ENCODE measurements at regions not wholly inside any gene's neighbourhood (a gene's known extent, or its start where the extent isn't known, plus 50 kb on each side); places are given as distances from the start of the nearest gene placed in this dataset.

DNA sequence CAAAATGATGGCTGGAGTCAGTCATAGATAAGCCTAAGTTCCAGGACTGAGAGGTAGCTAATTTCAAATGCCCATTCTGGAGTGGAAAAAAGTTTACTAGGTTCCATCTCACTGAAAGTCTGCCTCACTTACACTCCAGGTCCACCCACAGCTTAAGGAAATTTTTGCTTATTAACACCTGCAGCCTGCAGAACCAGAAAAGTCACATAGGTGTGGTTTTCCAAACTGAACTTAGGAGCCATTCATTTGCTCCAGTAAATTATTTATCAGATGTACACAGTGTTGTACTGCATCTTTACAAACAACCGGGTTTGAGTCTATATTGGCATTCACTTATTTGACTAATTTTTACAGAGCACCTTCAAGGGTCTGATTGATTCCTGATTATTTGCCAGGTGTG is 157.4 kb upstream of the ARID2 start:
- intact Hi-C loops (cut with micrococcal nuclease) = no loop called here
- Histone ChIP-seq H3K36me3 (no peaks in the 10 kb centered on the region), H3K9me3 (replicated peaks) (no peaks in the 10 kb centered on the region), H3K27ac (replicated peaks) (no peak overlapping the region), H3K4me1 (peaks cover 5% of the 10 kb centered on the region), H3K4me3 (no peak overlapping the region), H3K27me3 (ENCODE audit: low read depth) (no peaks in the 10 kb centered on the region)
- no peak for DNase-seq
- TF ChIP-seq, protein P1, sequence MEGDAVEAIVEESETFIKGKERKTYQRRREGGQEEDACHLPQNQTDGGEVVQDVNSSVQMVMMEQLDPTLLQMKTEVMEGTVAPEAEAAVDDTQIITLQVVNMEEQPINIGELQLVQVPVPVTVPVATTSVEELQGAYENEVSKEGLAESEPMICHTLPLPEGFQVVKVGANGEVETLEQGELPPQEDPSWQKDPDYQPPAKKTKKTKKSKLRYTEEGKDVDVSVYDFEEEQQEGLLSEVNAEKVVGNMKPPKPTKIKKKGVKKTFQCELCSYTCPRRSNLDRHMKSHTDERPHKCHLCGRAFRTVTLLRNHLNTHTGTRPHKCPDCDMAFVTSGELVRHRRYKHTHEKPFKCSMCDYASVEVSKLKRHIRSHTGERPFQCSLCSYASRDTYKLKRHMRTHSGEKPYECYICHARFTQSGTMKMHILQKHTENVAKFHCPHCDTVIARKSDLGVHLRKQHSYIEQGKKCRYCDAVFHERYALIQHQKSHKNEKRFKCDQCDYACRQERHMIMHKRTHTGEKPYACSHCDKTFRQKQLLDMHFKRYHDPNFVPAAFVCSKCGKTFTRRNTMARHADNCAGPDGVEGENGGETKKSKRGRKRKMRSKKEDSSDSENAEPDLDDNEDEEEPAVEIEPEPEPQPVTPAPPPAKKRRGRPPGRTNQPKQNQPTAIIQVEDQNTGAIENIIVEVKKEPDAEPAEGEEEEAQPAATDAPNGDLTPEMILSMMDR (IDR thresholded peaks at IDR 0.05; ENCODE audit: borderline replicate concordance) = no peak

DNA sequence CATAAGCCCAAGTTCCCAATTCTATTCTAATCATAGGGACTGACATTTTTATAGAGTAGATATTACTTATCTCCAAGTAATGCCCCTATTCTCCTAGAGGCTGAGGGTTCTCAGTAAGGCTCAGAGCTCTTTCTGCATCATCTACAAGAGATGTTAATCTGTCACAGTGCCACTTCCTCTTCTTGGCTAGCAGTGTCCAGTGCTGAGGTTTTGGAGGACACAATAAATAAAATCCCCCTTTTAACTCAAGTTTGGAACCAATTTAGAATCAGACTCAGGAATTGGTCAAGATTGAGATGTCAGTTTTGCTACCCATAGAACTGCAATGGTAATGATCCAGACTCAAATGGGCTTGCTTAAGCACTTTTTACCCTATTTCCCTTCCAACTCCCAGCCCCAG is 154.1 kb upstream of the ARID2 start:
- no peak for DNase-seq

DNA sequence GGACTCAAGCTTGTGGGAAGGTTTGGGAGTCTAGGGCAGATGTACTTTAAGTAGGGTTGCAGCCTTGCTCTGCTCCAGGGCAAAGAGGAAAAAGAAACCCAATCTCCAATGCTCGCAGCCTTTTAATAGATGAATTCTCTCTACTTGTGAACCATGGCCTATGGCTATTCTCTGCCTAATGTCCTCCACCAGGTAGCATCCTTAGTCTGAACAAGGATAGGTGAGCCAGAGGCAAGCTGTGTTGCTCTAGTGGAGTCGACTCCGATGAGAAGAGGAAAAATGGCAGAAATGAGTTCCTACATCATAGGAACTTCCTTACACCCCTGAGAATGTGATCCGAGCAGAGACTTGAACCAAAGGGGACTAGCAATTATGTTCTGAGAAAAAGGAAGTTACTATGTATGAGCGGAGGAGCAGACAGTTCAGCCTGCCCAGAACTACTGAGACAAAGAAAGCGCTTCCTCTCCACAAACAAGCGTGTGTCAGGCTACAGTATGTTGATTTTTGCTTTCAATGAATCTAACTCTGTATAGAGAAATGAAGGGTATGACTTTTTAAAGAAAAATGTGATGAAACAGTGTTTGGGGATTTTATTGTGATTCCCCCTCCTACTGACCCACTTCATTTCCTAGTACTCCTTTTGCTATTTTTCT is 153.6 kb upstream of the ARID2 start:
- no peaks in the 10 kb centered on the region for H3K9me3 ChIP-seq (replicated peaks)
- H3K27ac ChIP-seq (replicated peaks) = no peak overlapping the region
- H3K4me1 ChIP-seq = peaks cover 5% of the 10 kb centered on the region
- DNase-seq = no peak
- intact Hi-C loops (cut with micrococcal nuclease) = no loop called here
- H3K27me3 ChIP-seq (ENCODE audit: low read depth) = no peaks in the 10 kb centered on the region
- no peaks in the 10 kb centered on the region for H3K36me3 ChIP-seq
- TF ChIP-seq, protein P1 (IDR thresholded peaks at IDR 0.05; ENCODE audit: borderline replicate concordance) = no peak
- H3K4me3 ChIP-seq = no peak overlapping the region

More for the DNA sequence above, 154.1 kb upstream of the ARID2 start:
- Histone ChIP-seq H3K4me3 (no peak overlapping the region), H3K9me3 (replicated peaks) (no peaks in the 10 kb centered on the region), H3K36me3 (no peaks in the 10 kb centered on the region), H3K27me3 (ENCODE audit: low read depth) (no peaks in the 10 kb centered on the region), H3K27ac (replicated peaks) (no peak overlapping the region), H3K4me1 (peaks cover 5% of the 10 kb centered on the region)
- TF ChIP-seq, protein P1 (IDR thresholded peaks at IDR 0.05; ENCODE audit: borderline replicate concordance) = no peak
- intact Hi-C loops (cut with micrococcal nuclease) = no loop called here

DNA sequence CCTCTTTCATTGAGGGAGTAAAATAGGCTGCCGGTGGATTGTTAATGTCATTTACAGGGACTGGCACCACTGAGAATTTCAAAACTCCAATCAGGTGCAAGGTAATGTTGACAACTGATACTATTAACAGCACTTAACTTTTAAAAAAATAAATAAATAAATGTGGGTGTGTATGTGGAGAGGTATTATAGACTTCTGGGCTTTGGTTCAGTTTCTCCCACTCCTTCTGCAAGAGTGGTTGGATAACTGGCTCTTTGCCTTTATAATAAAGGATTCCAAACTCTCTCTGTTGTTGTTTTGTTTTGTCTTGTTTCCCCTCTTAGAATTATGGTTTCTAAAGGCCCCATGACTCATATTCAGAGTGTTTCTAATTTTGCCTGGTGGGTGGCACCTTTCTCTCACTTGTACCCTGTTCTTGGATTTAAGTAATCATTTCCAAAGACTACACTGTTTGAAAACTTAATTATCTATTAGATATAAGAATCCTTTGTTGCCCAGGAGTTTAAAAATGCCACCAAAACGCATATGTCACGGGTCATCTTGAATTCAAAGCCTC is 151.6 kb upstream of the ARID2 start:
- H3K36me3 ChIP-seq = no peaks in the 10 kb centered on the region
- TF ChIP-seq, protein P1 (IDR thresholded peaks at IDR 0.05; ENCODE audit: borderline replicate concordance) = no peak
- no peaks in the 10 kb centered on the region for H3K9me3 ChIP-seq (replicated peaks)
- no peak overlapping the region for H3K4me3 ChIP-seq
- no peak overlapping the region for H3K27ac ChIP-seq (replicated peaks)
- intact Hi-C loops (cut with micrococcal nuclease) = no loop called here
- no peaks in the 10 kb centered on the region for H3K27me3 ChIP-seq (ENCODE audit: low read depth)
- H3K4me1 ChIP-seq = peaks cover 5% of the 10 kb centered on the region
- no peak for DNase-seq

DNA sequence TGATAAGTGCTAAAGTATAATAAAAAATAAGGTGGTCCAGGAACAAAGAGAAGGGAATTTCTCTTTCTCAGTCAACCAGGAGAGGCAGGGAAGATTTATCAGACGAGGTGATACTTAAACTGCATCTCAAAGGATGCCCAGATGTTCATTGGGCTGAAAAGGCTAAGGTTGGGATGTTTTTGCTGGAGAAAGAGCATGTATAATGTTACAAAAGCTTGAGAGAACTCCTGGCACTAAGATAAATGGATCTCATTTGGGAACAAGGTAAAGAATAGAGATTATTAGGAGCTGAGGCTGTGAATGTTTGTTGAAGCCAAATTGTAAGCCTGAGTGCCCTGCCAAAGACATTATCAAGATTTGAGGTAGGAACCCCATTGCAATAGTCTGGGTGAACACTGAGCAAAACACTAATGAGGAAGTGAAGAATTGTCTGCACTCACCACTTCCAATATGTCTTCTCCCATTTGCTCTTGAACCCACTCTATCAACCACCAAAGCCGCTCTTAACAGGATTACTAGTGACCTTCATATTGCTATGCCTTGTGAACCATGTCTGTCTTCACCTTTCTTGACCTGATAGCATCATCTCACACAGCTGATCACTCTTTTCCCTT is 149.0 kb upstream of the ARID2 start:
- no peaks in the 10 kb centered on the region for H3K36me3 ChIP-seq
- H3K9me3 ChIP-seq (replicated peaks) = no peaks in the 10 kb centered on the region
- TF ChIP-seq, protein P1 (IDR thresholded peaks at IDR 0.05; ENCODE audit: borderline replicate concordance) = no peak
- intact Hi-C loops (cut with micrococcal nuclease) = no loop called here
- DNase-seq = no peak
- H3K4me3 ChIP-seq = no peak overlapping the region
- peaks cover 5% of the 10 kb centered on the region for H3K4me1 ChIP-seq
- no peak overlapping the region for H3K27ac ChIP-seq (replicated peaks)
- H3K27me3 ChIP-seq (ENCODE audit: low read depth) = no peaks in the 10 kb centered on the region

Measured in left ventricle myocardium inferior (tissue), 1 donor.